Left lobe of liver (tissue), 2 donors: ENCODE measurements at regions not wholly inside any gene's neighbourhood (a gene's known extent, or its start where the extent isn't known, plus 50 kb on each side); places are given as distances from the start of the nearest gene placed in this dataset.
A peak's percentile ranks its signal among the peaks of the same experiment; 100 is the strongest.

ENCODE experiments used
- ATAC-seq: fragments of 200-7000 bp; cut with Tn5 transposase; one replicate; pipeline ENCODE4 v1.9.1; 2020; ENCODE audit warnings: mild to moderate bottlenecking, moderate library complexity
- DNase-seq: peaks from one replicate; pipeline ENCODE4 v3.0.0-alpha.2; 2020; ENCODE audit warnings: low spot score
- donor health status: DM: no; HTN: no; CAD: no; lungs with moderate emphysema.
- donor health status: DM: no; HTN: yes; CAD: no.

DNA sequence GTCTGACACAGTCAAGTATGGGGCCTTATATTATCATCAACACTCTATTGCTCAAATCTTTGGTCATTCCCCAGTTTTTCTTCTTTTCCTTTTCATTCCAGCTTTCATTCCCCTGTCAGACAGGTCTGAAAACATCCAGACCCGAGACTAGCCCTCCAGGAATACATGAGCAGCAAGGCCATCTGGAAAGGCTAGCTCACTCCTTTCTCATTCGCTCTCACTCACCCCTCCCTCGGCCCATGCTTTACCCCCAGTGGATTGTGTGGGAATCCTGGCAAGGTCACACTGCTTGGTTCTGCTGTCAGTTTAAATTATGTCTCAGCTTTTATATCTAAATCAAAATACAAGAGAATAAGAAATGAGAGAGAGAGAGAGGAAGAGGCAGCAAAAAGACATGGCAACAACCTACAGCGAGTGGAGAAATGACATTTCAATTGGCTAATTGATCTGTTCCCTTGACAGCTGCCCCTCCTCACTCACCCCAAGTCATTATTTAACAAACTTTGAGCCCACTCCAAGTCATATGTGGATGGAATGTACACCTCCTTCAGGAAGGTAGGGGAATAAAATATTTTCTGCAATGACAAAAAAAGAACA is 962.2 kb downstream of the TUSC7 start:
- ATAC-seq, result no peak
- DNase-seq, result no peak

DNA sequence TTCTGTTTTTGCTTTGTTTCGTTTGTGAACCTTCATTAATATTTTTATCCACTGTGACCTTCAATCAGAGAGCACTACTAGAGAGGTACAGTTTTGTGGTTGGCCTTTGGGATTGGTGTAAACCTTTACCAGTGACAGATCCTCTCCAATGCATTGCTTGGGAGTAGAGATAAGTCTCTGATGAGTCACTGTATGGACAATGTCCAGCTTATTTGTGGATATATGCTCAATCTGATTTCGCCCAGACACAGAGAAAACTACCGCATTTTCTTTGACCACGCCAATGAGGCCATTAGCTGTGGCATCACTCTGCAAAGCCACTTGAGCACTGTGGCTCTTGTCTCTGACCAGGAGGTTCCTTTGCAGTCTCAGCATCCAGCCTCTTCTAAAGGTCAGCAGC is 964.7 kb downstream of the TUSC7 start:
- DNase-seq (no peak), ATAC-seq (no peak)

DNA sequence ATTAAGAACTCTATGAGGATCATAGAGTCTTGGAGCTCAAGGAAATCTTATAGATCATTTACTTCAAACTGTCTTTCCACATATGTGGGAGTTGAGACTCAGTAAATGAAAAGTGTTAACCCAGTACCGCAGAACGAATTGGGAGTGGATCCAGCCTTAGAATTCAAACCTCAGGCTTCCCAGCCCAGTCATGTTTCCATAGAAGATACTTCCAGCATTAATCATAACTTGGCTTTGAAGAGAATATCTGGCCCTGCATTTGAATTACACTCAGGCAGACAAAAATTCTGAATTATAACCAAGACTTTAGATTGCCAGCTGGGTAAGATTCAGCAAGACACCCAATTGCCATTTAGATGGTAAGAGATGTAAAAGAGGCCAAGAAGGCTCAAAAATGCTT is 972.0 kb downstream of the TUSC7 start:
- no peak for ATAC-seq
- DNase-seq, result no peak

DNA sequence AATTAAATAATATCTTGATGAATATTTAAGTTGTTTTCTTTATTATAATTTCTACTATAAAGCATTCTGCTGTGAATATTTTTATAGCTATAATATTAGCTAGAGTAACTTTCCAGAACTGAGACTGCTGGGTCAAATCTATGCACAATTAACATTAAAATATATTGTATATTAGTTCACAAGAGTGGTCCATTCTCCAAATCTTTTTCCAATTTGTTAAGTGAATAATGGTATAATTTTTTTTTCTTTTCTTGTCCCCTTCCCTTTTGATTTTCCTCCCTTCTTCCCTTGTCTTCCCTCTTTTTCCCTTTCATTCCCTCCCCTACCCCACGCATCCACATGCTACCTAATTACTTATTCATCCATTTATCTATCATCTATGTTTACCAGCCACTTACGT is 977.5 kb downstream of the TUSC7 start:
- ATAC-seq (no peak), DNase-seq (no peak)

DNA sequence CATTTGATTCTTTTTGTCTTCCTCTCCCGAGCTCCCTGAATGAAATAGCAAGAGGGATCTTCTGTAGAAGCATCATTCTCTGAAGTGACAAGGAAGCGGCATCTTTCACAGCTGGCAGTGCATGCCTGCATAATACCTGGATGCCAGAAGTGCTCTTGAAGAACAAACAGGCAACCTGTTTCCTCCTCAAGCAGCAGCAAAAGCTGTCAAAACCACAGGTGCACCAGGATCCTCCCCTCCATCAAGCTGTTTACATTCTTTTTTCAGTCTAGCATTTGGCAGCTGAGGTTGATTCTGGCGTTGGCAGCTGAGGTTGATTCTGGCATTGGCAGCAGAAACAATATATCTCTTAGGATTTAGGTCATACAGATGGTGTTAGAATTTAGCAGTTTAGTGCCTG is 979.0 kb downstream of the TUSC7 start:
- ATAC-seq (no peak), DNase-seq (no peak)

DNA sequence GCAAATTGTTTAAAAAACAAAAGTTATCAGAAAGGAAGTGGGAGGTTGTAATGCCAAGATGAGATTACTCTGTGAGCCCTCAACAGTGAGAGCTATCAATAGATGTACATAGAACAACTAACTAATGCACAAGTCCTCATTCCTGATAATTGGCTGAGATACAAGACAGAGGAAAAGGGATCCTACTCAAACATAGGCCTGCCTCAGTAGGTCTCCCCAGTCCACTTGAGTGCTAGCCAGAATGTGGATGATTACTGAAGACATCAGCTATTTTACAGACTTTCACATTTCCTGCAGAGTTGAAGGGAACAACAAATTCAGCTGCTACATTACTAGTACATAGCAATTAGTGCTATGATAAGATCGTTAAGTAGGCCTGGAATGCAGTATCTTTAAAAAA is 981.9 kb downstream of the TUSC7 start:
- DNase-seq (no peak), ATAC-seq (no peak)

DNA sequence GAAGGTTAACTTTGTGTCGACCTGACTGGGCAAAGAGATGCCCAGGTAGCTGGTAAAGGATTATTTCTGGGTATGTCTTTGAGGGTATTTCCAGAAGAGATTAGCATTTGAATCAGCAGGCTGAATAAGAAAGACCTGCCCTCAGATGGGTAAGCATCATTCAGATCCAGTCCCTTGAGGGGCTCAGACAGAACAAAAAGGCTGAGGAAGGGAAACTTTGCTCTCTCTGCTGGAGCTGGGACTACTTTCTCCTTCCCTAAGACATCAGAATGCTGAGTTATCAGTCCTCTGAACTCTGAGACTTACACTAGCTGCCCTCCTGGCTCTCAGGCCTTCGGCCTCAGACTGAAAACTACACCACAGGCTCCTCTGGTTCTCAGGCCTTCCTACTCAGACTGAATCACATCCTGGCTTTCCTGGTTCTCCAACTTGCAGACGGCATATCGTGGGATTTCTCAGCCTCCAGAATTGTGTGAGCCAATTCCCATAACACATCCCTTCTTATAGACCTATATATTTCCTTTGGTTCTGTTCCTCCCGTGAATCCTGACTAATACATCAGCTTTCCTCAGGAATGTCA is 982.9 kb downstream of the TUSC7 start:
- no peak for ATAC-seq
- DNase-seq, result no peak

DNA sequence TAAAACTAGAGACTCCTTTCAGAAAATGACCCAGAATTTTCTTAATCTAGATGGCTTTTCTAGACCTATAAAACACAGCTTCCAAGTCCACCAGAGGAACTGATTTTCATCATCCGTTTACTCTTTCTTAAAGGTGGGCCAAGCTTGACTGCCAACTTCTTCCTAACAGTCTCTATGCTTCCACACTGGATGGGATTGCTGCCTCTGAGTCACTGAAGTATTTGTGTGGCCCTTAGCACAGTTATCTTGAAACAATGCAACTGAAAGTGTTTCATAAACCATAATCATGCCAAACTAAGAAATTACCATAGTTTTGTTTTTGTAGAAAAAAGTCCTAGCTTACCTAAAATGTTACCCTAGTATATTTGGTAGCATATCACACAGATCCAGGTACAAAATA is 985.7 kb downstream of the TUSC7 start:
- DNase-seq, result no peak
- no peak for ATAC-seq

DNA sequence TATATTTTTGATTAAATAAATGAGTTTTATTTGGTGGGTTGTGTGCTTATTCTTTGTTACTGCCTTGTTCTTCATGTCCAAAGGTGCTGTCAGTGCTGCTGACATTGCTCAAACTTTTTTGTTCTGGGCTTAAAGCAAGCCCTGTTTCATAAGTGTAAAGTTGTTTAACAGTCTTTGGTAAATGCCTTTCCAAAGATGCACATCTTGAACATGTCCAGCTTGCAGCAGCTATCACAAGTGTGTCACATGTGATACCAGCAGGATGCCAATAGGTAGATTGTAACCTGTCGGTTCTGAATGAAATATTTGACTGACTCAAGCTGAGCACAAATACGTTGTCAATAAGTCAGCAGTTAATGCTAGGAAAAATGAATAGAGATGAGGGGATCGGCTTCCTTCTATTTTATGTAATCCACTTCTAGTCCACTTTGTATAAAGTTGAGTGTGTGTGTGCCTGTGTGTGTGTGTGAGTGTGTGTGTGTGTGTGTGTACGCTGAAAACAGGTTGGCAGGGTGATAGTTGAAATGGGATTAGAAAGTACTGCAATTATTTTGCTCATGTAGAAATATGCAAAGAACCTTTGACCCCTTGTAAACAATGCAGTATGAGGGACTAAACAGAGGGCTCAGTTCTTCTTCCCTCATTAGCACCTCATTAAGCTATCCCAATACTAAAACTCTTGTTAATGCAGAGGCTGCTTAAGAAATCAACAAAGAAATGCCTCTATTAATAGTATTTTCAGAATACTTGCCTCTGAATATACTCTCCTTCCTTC is 986.5 kb downstream of the TUSC7 start:
- ATAC-seq (no peak), DNase-seq (no peak)

DNA sequence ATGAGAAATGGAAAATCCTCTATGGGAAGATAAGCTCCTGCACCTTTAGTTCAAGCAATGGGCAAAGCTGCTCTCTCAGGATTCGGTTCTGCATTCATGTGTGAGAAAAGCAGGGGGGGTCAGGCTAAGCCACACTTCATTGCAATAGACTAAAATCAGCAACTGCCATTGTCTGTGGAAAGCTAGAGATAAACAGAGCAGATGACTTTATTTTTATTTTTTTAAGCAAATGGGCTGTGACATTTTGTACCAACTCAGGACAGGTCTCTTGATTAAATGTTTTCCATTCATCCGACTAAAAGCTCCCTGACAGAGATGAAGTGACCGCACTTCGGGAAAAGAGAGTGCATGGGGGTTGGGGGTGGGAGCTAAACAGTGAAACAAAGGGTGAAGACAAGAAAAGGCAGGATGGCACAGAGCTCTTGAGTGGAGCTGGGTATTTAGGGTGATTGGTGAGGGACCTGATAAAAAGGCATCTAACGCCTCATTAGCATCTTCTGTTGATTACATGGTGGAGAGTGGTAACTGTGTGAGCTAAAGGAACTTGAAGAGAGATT is 987.4 kb downstream of the TUSC7 start:
- DNase-seq (no peak), ATAC-seq (no peak)

DNA sequence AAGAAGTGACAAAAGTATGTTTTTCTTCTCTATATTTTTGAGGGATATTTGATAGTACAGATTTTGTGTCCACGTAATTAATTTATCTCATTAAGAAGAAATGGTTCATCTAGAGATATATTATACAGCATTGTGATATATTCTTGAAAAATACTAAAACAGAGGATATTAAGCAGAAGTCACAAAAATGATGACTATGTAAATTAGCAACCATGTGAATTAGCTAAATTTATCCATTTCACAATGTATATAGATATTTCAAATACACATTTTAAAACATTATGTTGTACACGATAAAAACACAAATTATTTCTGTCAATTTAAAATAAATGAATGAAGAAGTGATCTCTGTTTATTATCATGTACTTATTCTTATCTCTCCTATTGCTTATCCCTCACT is 989.5 kb downstream of the TUSC7 start:
- ATAC-seq, result no peak
- no peak for DNase-seq

DNA sequence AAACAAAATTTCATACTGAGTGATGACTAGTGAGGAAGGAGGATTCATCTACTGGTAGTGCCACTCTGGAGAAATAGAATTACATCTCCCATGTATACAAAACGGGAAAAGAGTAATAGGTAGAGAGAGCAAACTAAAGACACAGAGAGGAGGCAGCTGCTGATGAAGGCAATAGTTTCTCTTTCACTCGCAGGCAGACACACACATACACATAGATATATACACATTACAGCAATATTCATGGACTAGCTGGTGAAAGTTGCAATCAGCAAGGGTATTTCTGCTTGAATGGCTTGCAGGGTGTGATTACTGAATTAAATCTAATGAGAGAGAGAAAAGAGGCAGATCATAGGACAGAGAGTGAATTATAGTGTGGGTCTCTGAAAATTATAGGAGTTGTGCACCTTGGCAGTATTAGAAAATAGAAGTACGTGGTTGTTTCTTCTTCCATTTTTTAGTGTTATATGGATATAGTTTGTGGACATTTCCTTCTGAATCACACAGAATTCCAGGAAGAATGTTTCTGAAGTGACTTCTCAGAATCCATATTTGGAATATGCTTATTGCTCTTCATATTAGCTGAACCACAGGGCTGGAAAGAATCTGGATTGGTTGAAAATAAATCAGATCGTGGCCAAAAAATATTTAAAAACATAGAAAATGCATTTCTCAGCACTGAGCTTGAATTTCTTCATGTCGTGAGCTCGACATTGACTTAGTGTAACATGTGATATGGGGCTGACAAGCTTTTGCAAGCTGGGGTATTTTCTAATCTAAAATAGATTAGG is 991.2 kb downstream of the TUSC7 start:
- no peak for DNase-seq

DNA sequence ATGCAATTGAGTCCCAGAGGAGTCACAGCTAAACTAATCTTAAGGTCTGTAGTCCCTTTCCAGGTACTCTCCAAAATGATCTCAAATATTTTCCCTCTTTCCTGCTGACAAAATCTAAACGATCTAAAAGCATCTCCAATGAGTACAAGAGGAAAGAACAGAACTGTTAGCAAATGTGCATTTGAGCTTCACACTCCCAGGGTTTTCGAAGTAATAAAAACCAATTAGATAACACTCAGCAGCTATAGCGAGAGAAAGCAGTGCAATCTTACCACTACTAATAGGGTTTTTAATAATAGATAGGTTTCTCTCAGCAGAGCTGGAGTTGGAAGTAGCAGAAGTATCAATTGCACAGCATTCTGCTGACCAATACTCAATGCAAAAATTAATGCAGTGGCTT is 995.4 kb downstream of the TUSC7 start:
- ATAC-seq (no peak), DNase-seq (no peak)

More for the DNA sequence above, 991.2 kb downstream of the TUSC7 start:
- ATAC-seq, result no peak

DNA sequence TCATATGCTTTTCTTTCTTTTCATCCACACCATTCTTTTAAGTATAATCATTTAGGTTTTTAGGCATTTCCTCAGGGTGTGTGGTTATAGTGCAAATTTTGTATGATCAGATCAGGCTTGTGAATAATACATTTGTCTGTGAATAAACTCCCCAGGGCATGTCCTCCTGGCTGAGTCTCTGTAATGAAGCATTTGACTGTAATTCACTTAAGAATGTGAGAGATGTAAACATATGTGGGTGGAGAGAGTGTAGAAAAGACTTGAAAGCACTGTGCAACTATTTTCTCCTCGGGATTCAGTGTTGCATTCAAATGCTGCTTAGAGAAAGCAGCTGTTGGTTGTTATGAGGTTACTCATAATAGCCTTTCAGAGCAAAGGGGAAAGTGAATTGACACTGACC is 996.5 kb downstream of the TUSC7 start:
- ATAC-seq, result no peak
- no peak for DNase-seq

DNA sequence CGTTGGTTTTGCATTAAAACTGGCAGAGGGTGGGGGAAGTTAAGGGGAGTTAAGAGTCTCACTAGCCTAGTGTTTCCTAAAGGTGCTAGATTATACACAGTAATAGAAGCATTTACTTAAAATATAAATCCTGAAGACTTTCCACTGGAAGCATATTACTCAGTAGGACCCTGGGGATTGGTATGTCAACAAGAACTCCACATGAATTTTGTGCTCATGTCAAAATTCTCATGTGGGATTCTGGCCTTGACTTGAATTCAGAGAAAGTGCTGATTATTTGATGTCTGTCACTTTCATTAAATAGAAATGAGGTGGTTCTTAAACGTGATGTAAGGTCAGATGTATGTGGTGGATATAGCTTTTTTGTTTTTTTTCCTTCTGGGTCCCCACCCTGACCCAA is 997.2 kb downstream of the TUSC7 start:
- ATAC-seq, result no peak
- DNase-seq, result no peak

DNA sequence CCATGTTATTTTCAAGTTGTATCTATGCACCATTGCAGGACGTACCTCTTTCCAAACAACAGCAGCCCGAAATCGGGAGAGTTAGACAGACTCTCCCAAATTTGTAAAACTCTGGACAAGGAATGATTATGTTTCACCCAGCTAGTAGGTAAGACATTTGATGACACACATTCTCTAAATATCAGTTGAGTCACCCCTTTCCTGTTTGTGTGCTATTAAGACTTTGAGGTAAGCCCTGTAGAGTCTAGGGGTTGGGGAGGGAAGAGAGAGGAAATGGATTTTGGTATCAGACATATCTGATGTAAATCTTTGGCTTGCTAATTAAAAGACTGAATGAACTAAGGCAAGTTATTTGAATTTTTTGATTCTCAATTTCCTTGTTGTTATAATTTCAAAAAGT is 999.0 kb downstream of the TUSC7 start:
- ATAC-seq, result no peak
- no peak for DNase-seq

DNA sequence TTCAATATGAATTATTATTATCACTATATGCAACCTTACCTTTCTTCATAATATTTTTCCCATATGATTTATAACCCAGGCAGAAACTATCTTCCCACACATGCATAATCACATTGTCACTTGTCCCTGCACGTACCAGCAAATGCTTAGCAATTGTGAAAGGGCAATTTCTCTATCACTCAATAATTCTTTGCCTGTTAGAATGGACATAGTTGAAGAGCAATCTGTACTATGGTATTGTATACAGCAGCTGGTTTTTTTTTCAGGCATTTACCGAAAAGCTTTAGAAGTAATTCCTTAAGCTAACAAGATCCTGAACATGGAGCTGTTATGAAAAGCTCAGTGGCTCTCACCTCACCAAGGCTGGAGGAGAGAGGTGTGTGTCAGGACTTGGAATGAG is 999.5 kb downstream of the TUSC7 start:
- ATAC-seq (no peak), DNase-seq (no peak)

DNA sequence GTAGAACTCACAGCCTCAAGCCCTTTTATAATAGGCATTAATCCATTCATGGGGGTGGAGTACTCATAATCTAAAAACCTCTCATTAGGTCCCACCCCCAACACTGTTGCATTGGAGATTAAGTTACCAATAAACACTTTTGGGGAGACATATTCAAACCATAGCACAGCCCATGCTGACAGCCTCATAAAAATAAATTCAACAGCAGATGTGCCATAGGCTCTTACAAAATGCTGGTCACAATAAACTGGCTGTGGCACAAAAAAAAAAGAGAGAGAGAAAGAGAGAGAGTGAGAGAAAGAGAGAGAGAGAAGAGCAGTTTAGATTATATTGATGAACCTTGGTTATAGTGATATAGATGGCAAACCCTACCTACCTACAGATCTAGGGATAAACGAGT is 1000.9 kb downstream of the TUSC7 start:
- DNase-seq (no peak), ATAC-seq (no peak)

DNA sequence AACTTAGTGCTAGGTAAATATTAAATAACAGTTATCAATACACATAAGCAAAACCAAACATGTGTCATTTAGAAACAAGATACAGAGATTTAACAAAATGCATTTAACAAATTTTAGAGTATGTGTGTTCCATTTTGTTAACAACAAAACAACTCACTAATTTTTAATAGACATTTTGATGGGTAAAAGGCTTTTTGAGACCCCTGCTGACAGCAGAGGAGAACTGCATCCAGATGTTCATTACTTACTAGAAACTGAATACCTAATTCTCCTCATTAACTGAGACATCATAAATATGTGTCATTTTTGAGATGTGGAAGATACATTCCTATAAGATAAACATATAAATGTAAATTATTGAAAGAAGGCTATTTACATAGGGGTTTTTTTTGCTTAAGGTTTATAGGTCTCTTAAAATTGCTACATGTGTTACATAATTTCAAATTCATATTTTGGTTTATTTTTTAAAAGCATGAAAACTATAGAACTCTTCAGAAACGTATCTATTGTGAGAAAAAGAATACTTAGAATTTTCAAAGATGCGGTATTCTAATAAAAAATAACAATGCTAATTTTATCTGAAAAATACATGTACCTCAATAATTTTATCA is 1009.8 kb downstream of the TUSC7 start:
- ATAC-seq, result peak; percentile 60

DNA sequence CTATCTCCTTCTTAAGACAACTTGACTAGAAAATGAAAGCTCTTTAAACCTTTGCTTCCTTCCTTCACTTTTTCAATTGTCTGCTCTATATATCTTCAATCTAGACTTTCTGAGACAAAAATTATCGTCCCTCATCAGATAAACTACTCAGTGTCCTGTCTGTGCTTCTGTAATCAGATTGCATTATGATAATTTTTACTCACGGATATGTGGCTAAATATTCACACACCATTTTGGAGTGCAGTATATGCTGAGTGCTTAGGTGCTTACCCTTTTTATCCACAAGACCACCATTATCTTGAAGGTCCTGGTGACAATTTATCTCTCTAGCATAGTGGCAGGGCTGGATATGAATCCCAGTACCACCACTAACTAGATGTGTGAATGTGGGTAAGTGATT is 1012.3 kb downstream of the TUSC7 start:
- ATAC-seq (no peak), DNase-seq (no peak)

More for the DNA sequence above, 1009.8 kb downstream of the TUSC7 start:
- no peak for DNase-seq

DNA sequence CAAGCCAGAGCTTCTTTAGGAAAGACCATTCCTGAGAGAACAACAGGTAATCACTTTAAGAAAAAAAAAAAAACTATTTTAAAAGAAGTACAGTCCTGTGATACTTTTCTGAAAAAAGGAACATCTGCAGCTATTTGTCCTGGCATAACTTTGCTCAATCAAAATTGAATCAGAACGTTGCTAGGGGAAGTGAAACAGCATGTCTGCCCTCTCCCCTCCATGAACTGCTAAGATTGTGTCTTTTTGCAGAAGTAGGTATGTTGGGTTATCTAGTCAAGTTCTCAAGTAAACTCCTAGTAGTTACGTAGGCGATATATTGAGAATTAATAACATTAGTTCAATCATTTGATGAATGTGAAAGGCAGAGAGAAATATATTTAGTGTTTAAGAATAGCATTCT is 1013.3 kb downstream of the TUSC7 start:
- ATAC-seq (no peak), DNase-seq (no peak)
